ENCODE measurements at regions not wholly inside any gene's neighbourhood (a gene's known extent, or its start where the extent isn't known, plus 50 kb on each side); places are given as distances from the start of the nearest gene placed in this dataset.
"Not testable (repeated sequence)": the region's sequence is repeated elsewhere in the genome, so short reads cannot be mapped to it uniquely, and the experiment has no call there.

GRCh38 chr10:45513551-45513950 lies 139.5 kb downstream of the ALOX5 start:
- Mint-ChIP-seq H3K4me1 (peaks cover 21% of the 10 kb centered on the region), H3K27me3 (ENCODE audit: low read depth) (no peaks in the 10 kb centered on the region), H3K9me3 (peaks cover 8% of the 10 kb centered on the region), H3K27ac (peak overlapping the region in 2 of 3 experiments; percentile 55 to 64), H3K36me3 (ENCODE audit: low read depth) (peaks cover 15% of the 10 kb centered on the region), H3K4me3 (no peak overlapping the region)
- no peak for TF ChIP-seq CTCF (IDR thresholded peaks at IDR 0.05; ENCODE audit: unreplicated experiment in 3 of 3)

GRCh38 chr10:45511926-45512325 lies 137.9 kb downstream of the ALOX5 start:
- Mint-ChIP-seq H3K4me1 (peaks cover 21% of the 10 kb centered on the region), H3K36me3 (ENCODE audit: low read depth) (peaks cover 15% of the 10 kb centered on the region)
- not testable (repeated sequence) for H3K27me3 Mint-ChIP-seq (ENCODE audit: low read depth); H3K4me3 Mint-ChIP-seq; H3K9me3 Mint-ChIP-seq; H3K27ac Mint-ChIP-seq

- no peak overlapping the region for H3K27ac Mint-ChIP-seq
- no peak overlapping the region for H3K4me3 Mint-ChIP-seq
- no peak for TF ChIP-seq CTCF (IDR thresholded peaks at IDR 0.05; ENCODE audit: unreplicated experiment in 3 of 3)
- H3K27me3 Mint-ChIP-seq (ENCODE audit: low read depth) = no peaks in the 10 kb centered on the region
- H3K36me3 Mint-ChIP-seq (ENCODE audit: low read depth) = peaks cover 15% of the 10 kb centered on the region
- peaks cover 4% of the 10 kb centered on the region for H3K4me1 Mint-ChIP-seq
- peaks cover 8% of the 10 kb centered on the region for H3K9me3 Mint-ChIP-seq
Observed at GRCh38 chr10:45509491-45509890, 135.5 kb downstream of the ALOX5 start.

GRCh38 chr10:45505311-45505710 lies 131.3 kb downstream of the ALOX5 start:
- Mint-ChIP-seq H3K4me1 (no peaks in the 10 kb centered on the region), H3K9me3 (no peaks in the 10 kb centered on the region), H3K27me3 (ENCODE audit: low read depth) (no peaks in the 10 kb centered on the region), H3K4me3 (no peak overlapping the region), H3K36me3 (ENCODE audit: low read depth) (peaks cover 7% of the 10 kb centered on the region), H3K27ac (no peak overlapping the region)
- no peak for TF ChIP-seq CTCF (IDR thresholded peaks at IDR 0.05; ENCODE audit: unreplicated experiment in 3 of 3)

GRCh38 chr10:45502458-45502857 lies 128.4 kb downstream of the ALOX5 start:
- no peak overlapping the region for H3K27ac Mint-ChIP-seq
- TF ChIP-seq CTCF (IDR thresholded peaks at IDR 0.05; ENCODE audit: unreplicated experiment in 3 of 3) = no peak
- peaks cover 9% of the 10 kb centered on the region for H3K9me3 Mint-ChIP-seq
- no peaks in the 10 kb centered on the region for H3K27me3 Mint-ChIP-seq (ENCODE audit: low read depth)
- no peaks in the 10 kb centered on the region for H3K4me1 Mint-ChIP-seq
- H3K4me3 Mint-ChIP-seq = no peak overlapping the region
- no peaks in the 10 kb centered on the region for H3K36me3 Mint-ChIP-seq (ENCODE audit: low read depth)

GRCh38 chr10:45501791-45502190 lies 127.8 kb downstream of the ALOX5 start:
- Mint-ChIP-seq H3K9me3 (peaks cover 13% of the 10 kb centered on the region), H3K4me3 (no peak overlapping the region), H3K27ac (no peak overlapping the region), H3K27me3 (ENCODE audit: low read depth) (no peaks in the 10 kb centered on the region), H3K4me1 (no peaks in the 10 kb centered on the region), H3K36me3 (ENCODE audit: low read depth) (no peaks in the 10 kb centered on the region)
- no peak for TF ChIP-seq CTCF (IDR thresholded peaks at IDR 0.05; ENCODE audit: unreplicated experiment in 3 of 3)

Data from nephron (organoid).